WTC11 (cell line): ENCODE measurements at regions not wholly inside any gene's neighbourhood (a gene's known extent, or its start where the extent isn't known, plus 50 kb on each side); places are given as distances from the start of the nearest gene placed in this dataset.

Experiments used
- CBFB ChIP-seq: sonication (generic); formaldehyde crosslinking; IDR thresholded peaks from 2 replicates; pipeline ENCODE4 v1.8.1; 2022; ENCODE audit warnings: mild to moderate bottlenecking, low read depth, missing genetic modification reagents
- TF ChIP-seq, protein P1 (sequence below): fragments of 200-600 bp; IDR thresholded peaks from 2 replicates; pipeline ENCODE4 v1.8.0; 2022; ENCODE audit warnings: antibody characterized with exemption

DNA sequence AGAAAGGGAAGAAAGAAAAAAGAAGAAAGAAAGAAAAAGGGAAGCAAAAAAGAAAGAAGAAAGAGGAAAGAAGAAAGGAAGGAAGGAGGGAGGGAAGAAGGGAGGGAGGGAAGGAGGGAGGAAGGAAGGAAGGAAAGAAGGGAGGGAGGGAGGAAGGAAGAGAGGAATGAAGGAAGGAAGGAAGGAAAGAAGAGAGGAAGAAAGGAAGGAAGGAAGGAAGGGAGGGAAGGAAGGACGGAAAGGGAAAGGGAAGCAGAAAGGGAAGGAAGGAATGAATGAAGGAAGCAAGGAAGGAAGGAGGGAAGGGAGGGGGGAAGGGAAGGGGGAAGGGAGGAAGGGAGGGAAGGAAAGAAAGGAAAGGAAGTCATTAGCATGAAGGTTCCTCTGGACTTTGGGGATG lies 452.9 kb downstream of the TFAP2B start:
- TF ChIP-seq, protein P1, sequence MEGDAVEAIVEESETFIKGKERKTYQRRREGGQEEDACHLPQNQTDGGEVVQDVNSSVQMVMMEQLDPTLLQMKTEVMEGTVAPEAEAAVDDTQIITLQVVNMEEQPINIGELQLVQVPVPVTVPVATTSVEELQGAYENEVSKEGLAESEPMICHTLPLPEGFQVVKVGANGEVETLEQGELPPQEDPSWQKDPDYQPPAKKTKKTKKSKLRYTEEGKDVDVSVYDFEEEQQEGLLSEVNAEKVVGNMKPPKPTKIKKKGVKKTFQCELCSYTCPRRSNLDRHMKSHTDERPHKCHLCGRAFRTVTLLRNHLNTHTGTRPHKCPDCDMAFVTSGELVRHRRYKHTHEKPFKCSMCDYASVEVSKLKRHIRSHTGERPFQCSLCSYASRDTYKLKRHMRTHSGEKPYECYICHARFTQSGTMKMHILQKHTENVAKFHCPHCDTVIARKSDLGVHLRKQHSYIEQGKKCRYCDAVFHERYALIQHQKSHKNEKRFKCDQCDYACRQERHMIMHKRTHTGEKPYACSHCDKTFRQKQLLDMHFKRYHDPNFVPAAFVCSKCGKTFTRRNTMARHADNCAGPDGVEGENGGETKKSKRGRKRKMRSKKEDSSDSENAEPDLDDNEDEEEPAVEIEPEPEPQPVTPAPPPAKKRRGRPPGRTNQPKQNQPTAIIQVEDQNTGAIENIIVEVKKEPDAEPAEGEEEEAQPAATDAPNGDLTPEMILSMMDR: no peak
- no peak for TF ChIP-seq CBFB (CRISPR knock-in tag)
